Activated naive CD4-positive, alpha-beta T cell treated with anti-CD3 and anti-CD28 coated beads for 36 hours (primary cell): ENCODE measurements at regions not wholly inside any gene's neighbourhood (a gene's known extent, or its start where the extent isn't known, plus 50 kb on each side); places are given as distances from the start of the nearest gene placed in this dataset.

Source experiments
- CTCF ChIA-PET: fragments of 350-600 bp; sonication (Branson Sonifier 250); formaldehyde crosslinking; loops from one replicate; lab custom pipeline; 2021; ENCODE audit warnings: antibody characterized with exemption; lab: Charles Lee
- DNase-seq: peaks from one replicate; pipeline ENCODE4 v3.0.0-alpha.2; 2020
- H3K27ac Mint-ChIP-seq: one replicate; pipeline ENCODE4 v1.8.0; 2021; ENCODE audit warnings: mild to moderate bottlenecking, mixed read lengths
- H3K27me3 Mint-ChIP-seq: one replicate; pipeline ENCODE4 v1.8.0; 2021; ENCODE audit warnings: low read depth, mixed read lengths
- H3K36me3 Mint-ChIP-seq: one replicate; pipeline ENCODE4 v1.8.0; 2021; ENCODE audit warnings: low read depth, mixed read lengths
- H3K4me1 Mint-ChIP-seq: one replicate; pipeline ENCODE4 v1.8.0; 2021; ENCODE audit warnings: low read depth, mixed read lengths
- H3K4me3 Mint-ChIP-seq: one replicate; pipeline ENCODE4 v1.8.0; 2021; ENCODE audit warnings: mild to moderate bottlenecking, moderate library complexity, mixed read lengths
- H3K9me3 Mint-ChIP-seq: one replicate; pipeline ENCODE4 v1.8.0; 2021; ENCODE audit warnings: mixed read lengths
- intact Hi-C: fragments of 100-400 bp; cut with micrococcal nuclease; formaldehyde crosslinking; loops from one replicate; pipeline ENCODE4 v1.15.1; 2023

DNA sequence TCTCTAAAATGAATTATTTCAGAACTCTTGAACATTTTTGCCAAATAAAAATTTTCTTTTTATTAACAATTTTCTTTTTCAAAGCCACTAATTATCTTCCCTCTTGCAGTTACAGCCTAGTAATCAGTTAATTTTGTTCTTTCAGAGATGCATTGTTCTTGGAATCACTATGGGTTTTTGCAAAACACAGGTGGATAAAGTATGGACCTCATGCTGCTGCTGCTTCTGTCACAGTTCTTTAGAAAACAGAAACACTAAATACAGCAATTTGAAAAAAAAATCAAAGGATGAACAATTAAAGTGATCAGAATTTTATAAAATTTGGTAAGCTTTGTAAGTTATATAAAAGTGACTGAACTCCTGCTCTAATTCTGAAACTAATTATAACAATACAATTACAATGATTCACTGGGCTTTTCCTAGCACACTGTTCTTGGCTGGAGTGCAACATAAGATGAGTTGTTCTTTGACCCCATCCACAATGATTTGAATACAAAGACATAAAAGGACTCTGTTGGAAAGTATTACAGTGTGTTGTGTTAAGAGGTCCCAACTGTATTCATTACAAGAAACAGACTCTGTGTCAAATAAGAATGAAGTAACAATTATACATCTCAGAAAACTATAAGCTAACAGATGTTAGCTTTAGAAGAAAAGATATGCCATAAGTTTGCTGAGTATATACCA is 59.4 kb upstream of the GK2 start:
- Mint-ChIP-seq H3K4me3 (no peak overlapping the region), H3K4me1 (no peaks in the 10 kb centered on the region), H3K27ac (no peak overlapping the region), H3K27me3 (peaks cover 5% of the 10 kb centered on the region), H3K9me3 (no peaks in the 10 kb centered on the region), H3K36me3 (no peaks in the 10 kb centered on the region)
- DNase-seq, result no peak
- intact Hi-C loops, result no loop called here
- CTCF ChIA-PET, result no interaction called here

DNA sequence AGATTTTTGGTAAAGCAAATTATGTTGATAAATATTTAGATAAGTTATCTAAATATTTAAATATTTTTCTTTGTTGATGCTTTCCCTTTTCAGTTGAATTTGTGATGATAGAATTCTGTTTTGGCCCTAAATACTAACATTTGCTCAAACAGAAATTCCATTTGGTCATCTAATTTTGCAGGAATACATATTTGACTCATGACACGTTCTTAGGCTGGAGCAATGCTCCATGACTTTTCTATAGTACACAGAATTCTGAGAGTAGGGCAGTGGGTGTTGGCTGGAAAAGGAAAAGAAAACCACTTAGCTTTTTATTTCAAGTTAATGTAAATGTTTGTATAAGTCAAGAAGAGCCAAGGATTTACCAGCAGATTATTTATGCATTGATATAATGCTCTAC is 58.6 kb upstream of the GK2 start:
- Mint-ChIP-seq H3K27me3 (peaks cover 5% of the 10 kb centered on the region), H3K4me3 (no peak overlapping the region), H3K36me3 (no peaks in the 10 kb centered on the region), H3K27ac (no peak overlapping the region), H3K9me3 (no peaks in the 10 kb centered on the region), H3K4me1 (no peaks in the 10 kb centered on the region)
- no peak for DNase-seq
- intact Hi-C loops, result no loop called here
- CTCF ChIA-PET, result no interaction called here
